IPS-15b (cell line): ENCODE measurements at regions not wholly inside any gene's neighbourhood (a gene's known extent, or its start where the extent isn't known, plus 50 kb on each side); places are given as distances from the start of the nearest gene placed in this dataset.
"Not testable (repeated sequence)": the region's sequence is repeated elsewhere in the genome, so short reads cannot be mapped to it uniquely, and the experiment has no call there.

Experiments
- H3K27me3 ChIP-seq: one replicate; pipeline ENCODE4 v1.6.1; 2013; ENCODE audit warnings: low read length; ENCODE audit not compliant: control insufficient read depth, insufficient read depth
- H3K36me3 ChIP-seq: one replicate; pipeline ENCODE4 v1.6.1; 2013; ENCODE audit warnings: low read length; ENCODE audit not compliant: control insufficient read depth, insufficient read depth
- H3K4me1 ChIP-seq: one replicate; pipeline ENCODE4 v1.6.1; 2013; ENCODE audit warnings: mild to moderate bottlenecking, low read length; ENCODE audit not compliant: control insufficient read depth, insufficient read depth
- H3K4me3 ChIP-seq: one replicate; pipeline ENCODE4 v1.5.1; 2013; ENCODE audit warnings: low read depth, low read length
- H3K9ac ChIP-seq: one replicate; pipeline ENCODE4 v1.6.1; 2013; ENCODE audit warnings: low read depth, mild to moderate bottlenecking, low read length
- H3K9me3 ChIP-seq: one replicate; pipeline ENCODE4 v1.6.1; 2013; ENCODE audit warnings: mild to moderate bottlenecking, low read length; ENCODE audit not compliant: control insufficient read depth, insufficient read depth

DNA sequence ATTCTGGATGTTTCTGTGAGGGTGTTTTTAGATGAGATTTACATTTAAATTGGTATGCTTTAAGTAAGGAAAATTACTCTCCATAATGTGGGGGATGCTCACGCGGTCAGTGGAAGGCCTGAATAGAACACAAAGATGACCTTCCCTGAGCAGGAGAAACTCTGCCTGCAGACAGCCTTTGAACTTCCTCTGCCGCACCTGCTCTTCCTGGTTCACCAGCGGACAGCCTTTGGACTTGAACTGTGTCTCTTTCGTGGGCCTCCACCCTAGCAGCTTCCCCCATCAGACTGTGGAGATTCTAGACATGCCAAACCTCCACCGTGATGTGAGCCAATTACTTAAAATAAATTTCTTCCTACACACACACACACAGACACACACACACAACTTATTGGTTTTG is 210.7 kb downstream of the EFCAB11 start:
- Histone ChIP-seq H3K4me1 (no peaks in the 10 kb centered on the region), H3K9me3 (peaks cover 5% of the 10 kb centered on the region), H3K9ac (no peak overlapping the region)

DNA sequence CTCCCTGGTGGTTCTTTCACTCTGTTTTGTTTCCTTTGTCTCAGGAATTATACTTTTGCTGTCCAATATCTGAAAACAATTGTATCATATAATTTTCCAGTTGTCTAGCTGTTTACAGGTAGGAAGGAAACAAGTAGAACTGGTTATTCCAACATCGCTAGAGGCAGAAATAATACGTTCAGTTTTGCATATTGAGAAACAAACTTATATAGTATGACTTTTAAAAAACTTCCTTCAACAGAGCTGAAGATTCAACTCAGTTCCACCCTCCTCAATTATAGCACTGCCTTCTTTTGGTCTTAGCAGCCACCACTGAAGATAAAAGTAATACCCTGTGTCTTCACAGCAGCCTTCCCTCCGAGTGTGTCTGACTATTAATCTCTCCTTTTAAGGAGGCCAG is 214.3 kb downstream of the EFCAB11 start:
- H3K4me1 ChIP-seq, result no peaks in the 10 kb centered on the region
- H3K36me3 ChIP-seq, result no peaks in the 10 kb centered on the region
- no peak overlapping the region for H3K4me3 ChIP-seq
- H3K9me3 ChIP-seq, result peaks cover 5% of the 10 kb centered on the region
- no peaks in the 10 kb centered on the region for H3K27me3 ChIP-seq
- no peak overlapping the region for H3K9ac ChIP-seq

More for the DNA sequence above, 210.7 kb downstream of the EFCAB11 start:
- no peak overlapping the region for H3K4me3 ChIP-seq
- H3K27me3 ChIP-seq, result no peaks in the 10 kb centered on the region
- H3K36me3 ChIP-seq, result no peaks in the 10 kb centered on the region

DNA sequence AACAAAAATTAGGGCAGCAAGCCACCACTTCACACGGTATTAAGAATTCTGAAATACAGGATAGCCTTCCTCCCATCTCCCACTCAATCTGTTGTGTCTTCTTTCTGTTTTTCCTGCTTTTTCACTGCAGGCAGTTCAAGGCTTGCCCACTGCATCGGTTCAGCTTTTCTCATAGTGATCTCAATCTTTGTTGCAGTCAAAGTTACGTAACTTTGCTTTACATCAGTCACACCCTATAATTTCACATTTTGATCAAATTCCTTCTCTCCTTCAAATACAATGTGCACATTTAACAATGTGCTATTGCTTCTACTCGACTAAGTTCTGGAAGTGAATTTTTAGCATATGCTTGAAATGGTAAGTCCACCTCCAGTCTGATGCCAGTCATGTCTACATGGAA is 217.6 kb downstream of the EFCAB11 start:
- Histone ChIP-seq H3K9ac (no peak overlapping the region), H3K4me1 (no peaks in the 10 kb centered on the region), H3K9me3 (no peaks in the 10 kb centered on the region), H3K36me3 (no peaks in the 10 kb centered on the region), H3K27me3 (no peaks in the 10 kb centered on the region), H3K4me3 (no peak overlapping the region)

DNA sequence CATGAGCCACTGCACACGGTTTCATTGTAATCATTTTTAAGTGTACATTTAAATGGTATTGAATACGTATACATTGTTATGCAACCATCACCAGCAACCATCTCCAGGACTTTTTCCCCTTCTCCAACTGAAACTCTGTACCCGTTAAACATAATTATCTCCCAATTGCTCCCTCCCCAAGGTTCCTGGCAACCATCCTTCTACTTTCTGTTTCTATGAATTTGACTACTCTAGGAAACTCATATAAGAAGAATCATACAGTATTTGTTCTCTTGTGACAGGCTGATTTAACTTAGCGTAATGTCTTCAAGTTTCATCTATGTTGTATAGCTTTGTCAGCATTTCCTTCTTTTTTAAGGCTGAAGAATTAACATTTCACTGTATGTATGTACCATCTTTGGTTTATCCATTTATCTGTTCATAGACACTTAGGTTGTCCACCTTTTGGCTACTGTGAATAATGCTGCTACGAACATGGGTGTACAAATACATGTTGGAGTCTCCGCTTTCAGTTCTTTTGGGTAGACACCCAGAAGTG is 223.1 kb downstream of the EFCAB11 start:
- H3K36me3 ChIP-seq, result no peaks in the 10 kb centered on the region
- H3K4me1 ChIP-seq, result no peaks in the 10 kb centered on the region
- H3K9ac ChIP-seq, result no peak overlapping the region
- no peaks in the 10 kb centered on the region for H3K9me3 ChIP-seq
- no peaks in the 10 kb centered on the region for H3K27me3 ChIP-seq
- H3K4me3 ChIP-seq, result no peak overlapping the region

DNA sequence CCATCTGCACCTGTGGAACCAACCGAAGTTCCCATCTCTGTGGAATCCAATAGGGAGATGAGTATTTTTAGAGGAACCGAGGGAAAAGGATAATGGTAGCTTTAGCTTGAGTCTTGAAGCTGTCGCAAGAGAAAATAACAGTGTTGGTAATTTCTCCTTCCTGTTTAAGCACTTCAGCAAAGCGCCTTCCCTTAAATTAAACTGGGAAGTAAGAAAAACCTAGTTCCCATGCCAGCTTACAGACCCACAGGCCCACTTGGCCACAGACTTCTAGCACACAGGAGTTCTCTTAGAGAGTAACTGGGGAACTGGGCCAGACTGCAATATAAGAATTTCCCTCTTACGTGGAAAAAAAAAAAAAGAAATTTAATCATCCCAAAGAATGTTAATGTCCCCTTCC is 223.8 kb downstream of the EFCAB11 start:
- Histone ChIP-seq H3K36me3 (no peaks in the 10 kb centered on the region), H3K4me3 (no peak overlapping the region), H3K9ac (no peak overlapping the region), H3K27me3 (no peaks in the 10 kb centered on the region), H3K9me3 (no peaks in the 10 kb centered on the region), H3K4me1 (no peaks in the 10 kb centered on the region)

DNA sequence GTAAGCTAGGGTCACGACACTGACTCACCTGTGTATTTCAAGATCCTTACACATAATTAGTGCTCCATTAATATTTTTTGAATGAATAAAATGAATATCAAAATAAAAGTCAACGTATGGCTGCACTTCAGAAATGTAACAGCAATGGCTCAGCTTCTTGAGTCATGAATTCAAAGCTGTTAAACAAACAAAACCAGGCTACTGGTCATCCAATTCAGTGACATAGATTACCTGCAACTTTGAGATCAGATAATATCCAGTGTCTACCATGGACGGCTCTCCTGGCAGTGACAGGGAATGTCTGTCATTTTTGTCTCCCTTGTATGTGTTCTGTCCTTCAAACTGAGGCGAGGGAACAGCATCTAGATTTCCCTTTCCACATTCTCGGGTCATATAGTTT is 225.6 kb downstream of the EFCAB11 start:
- Histone ChIP-seq H3K27me3 (no peaks in the 10 kb centered on the region), H3K4me3 (no peak overlapping the region), H3K9ac (no peak overlapping the region), H3K36me3 (no peaks in the 10 kb centered on the region), H3K4me1 (peaks cover 4% of the 10 kb centered on the region), H3K9me3 (no peaks in the 10 kb centered on the region)

DNA sequence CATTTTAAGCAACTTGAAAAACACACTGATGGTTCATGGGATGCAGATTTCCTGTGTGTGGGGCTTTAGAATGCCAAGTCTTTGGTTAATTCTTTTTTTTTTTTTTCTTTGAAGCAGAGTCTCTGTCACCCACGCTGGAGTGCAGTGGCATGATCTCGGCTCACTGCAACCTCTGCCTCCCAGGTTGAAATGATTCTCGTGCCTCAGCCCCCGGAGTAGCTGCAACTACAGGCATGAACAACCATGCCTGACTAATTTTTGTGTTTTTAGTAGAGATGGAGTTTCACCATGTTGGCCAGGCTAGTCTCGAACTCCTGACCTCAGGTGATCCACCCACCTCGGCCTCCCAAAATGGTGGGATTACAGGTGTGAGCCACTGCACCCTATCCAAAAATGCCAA is 228.3 kb downstream of the EFCAB11 start:
- not testable (repeated sequence) for H3K27me3 ChIP-seq, H3K9ac ChIP-seq

DNA sequence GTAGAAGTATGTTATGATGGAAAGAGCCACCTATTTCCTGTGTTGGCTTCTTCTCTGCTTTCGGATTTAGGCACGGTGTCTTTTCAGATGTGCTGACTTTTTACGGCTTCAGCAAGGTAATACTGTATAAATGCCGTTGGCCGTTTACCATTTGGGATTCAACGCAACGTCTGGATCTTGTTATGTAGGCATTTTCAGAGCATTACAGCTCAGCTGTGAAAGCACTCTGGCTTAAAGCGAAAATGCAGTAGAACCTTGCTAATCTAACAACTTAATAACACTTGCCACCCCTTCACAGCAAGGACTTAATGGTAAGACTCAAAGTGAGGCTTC is 229.9 kb downstream of the EFCAB11 start:
- Histone ChIP-seq H3K27me3 (no peaks in the 10 kb centered on the region), H3K9ac (no peak overlapping the region), H3K9me3 (no peaks in the 10 kb centered on the region), H3K4me3 (no peak overlapping the region), H3K36me3 (no peaks in the 10 kb centered on the region), H3K4me1 (peaks cover 22% of the 10 kb centered on the region)

More for the DNA sequence above, 228.3 kb downstream of the EFCAB11 start:
- peaks cover 13% of the 10 kb centered on the region for H3K4me1 ChIP-seq
- H3K36me3 ChIP-seq, H3K9me3 ChIP-seq, H3K4me3 ChIP-seq: not testable (repeated sequence)

DNA sequence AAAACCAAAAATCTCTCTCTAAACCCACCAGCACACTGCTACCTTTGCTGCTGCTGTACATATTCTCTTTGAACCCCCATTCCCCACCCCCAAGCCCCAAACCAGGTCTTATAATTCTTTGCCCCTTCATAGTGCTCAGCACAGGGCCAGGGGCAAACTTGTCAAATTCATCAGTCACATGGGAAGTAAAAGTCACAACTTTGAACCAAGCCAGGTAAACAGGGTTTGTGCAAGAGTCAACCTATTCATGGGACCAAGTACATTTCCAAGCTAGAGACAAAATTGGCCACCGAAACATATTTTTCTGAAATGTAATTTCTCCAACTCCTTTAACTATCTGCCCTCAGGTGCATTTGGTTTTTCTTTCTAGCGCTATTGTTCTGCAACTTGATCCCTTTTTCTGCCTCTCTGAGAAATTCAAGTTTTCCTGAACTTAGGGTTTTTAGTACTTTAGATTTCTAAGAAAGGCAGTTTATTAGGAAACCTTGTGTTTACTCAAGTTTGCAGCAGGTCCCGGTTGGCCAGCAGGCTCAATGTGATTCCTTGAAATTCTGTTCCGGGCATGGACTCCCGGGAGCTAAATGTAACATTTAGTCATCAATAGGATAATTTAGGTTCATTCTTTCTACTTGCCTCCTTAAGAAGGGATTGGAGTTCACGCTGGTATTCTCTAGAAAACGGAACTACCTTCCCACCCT is 230.5 kb downstream of the EFCAB11 start:
- Histone ChIP-seq H3K9me3 (no peaks in the 10 kb centered on the region), H3K4me3 (no peak overlapping the region), H3K27me3 (no peaks in the 10 kb centered on the region)

DNA sequence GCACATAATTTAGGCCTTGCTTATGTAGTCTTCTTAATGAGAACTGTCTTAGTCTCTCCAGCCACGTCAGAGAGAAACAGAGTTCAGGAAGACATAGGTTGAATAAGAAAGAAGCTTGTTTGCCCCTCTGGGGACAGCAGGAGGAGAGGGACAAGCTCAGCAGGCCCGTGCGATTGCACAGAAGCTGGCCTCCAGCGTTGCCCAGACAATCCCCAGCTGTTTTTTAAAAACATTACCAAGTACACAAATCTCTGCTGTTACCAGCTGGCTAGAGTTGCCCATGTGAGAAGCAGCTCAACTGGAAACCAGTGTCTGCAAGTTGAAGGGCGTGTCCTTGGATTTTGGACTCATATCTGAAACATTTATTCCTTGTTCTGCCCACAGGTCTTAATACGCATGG is 232.6 kb downstream of the EFCAB11 start:
- Histone ChIP-seq H3K9ac (no peak overlapping the region), H3K4me3 (no peak overlapping the region), H3K4me1 (peaks cover 22% of the 10 kb centered on the region), H3K9me3 (no peaks in the 10 kb centered on the region), H3K27me3 (no peaks in the 10 kb centered on the region), H3K36me3 (no peaks in the 10 kb centered on the region)

More for the DNA sequence above, 230.5 kb downstream of the EFCAB11 start:
- Histone ChIP-seq H3K9ac (no peak overlapping the region), H3K4me1 (peaks cover 22% of the 10 kb centered on the region), H3K36me3 (no peaks in the 10 kb centered on the region)

DNA sequence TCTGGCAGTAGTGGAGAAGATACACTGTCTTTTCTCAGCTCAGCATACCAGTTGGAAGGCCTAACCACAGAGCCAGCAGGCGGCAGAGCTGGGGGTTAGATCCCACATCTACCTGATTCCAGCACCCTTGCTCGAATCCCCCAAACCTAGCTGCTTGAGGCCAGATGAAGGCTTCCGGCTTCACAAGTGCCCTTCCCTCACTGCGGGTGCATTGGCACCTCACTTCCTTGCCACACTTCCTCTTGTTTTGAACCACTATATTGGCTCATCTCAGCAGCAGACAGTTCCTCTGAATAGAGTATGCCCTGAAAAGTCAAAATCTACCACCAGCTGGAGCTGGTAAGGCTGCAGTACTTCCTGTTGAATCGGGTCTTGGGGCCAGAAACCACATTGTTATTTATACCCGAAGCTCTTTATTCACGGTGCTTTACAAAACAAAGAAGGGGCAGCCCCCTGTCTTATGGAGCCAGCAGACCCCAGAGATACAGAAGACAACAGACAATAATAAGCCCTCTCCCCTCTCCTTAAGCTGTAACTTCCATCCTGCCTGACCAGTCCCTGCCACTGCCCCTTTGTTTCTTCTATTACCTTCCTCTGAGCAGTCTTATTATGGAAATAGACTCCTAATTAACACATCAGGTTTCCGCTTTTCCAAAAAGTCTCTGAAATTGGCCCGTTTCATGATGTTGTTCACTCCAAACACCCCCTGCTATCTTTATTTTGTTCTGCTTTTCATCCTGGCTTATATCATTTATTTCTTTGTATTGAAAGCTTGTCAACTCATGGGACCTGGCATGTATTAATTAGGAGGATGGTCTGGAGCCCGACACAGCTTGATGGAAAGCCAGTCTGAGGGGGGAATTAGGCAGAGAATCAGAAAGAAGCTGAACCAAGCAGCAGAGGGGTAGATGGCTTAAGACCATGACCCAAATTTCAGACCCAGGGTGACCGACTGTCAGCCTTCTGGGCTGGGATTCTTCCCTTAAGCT is 233.5 kb downstream of the EFCAB11 start:
- H3K27me3 ChIP-seq, result no peaks in the 10 kb centered on the region
- no peak overlapping the region for H3K4me3 ChIP-seq
- no peak overlapping the region for H3K9ac ChIP-seq
- no peaks in the 10 kb centered on the region for H3K36me3 ChIP-seq
- H3K4me1 ChIP-seq, result peaks cover 22% of the 10 kb centered on the region
- no peaks in the 10 kb centered on the region for H3K9me3 ChIP-seq
